ENCODE measurements at regions not wholly inside any gene's neighbourhood (a gene's known extent, or its start where the extent isn't known, plus 50 kb on each side); places are given as distances from the start of the nearest gene placed in this dataset.

GRCh38 chr14:71418532-71419245 lies 511.4 kb downstream of the PCNX1 start:
- no peak overlapping the region for H3K27ac ChIP-seq
- TF ChIP-seq, protein P1, sequence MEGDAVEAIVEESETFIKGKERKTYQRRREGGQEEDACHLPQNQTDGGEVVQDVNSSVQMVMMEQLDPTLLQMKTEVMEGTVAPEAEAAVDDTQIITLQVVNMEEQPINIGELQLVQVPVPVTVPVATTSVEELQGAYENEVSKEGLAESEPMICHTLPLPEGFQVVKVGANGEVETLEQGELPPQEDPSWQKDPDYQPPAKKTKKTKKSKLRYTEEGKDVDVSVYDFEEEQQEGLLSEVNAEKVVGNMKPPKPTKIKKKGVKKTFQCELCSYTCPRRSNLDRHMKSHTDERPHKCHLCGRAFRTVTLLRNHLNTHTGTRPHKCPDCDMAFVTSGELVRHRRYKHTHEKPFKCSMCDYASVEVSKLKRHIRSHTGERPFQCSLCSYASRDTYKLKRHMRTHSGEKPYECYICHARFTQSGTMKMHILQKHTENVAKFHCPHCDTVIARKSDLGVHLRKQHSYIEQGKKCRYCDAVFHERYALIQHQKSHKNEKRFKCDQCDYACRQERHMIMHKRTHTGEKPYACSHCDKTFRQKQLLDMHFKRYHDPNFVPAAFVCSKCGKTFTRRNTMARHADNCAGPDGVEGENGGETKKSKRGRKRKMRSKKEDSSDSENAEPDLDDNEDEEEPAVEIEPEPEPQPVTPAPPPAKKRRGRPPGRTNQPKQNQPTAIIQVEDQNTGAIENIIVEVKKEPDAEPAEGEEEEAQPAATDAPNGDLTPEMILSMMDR (conservative IDR thresholded peaks at IDR 0.05) = no peak

- TF ChIP-seq, protein P1 (conservative IDR thresholded peaks at IDR 0.05) = no peak
- no peak overlapping the region for H3K27ac ChIP-seq
These were observed 508.7 kb upstream of the RGS6 start for GRCh38 chr14:71423481-71423880.

DNA sequence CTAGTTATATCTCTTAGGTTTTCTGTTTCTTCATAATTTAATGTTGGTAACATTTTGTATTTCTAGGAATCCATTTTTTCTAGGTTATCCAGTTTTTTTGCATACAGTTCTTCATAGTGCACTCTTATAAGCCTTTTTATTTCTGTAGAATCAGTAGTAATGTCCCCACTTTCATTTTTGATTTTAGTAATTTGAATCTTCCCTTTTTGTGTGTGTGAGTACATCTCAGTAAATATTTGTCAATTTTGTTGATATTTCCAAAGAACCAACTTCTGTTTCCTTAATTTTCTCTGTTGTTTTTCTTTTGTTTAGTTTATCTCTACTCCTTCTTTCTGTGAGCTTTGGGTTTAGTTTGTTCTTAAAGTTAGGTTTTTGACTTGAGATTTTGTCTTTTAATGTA lies 507.3 kb upstream of the RGS6 start:
- TF ChIP-seq, protein P1 (conservative IDR thresholded peaks at IDR 0.05) = no peak

DNA sequence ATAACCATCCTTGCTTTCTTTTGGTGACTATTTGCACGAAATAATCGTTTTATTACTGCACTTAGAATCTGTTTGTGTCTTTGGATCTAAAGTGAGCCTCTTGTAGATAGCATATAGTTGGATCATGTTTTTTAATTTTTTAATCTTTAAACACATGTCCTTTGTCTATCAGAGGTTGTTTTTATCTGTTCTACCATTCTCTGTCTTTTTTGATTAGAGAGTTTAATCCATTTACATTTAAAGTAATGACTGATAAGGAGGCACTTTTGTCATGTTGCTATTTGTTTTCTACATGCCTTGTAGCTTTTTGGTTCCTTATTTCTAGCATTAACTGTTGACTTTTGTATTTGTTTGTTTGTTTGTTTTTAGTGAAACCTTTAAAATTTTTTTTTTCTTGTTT lies 506.2 kb upstream of the RGS6 start:
- TF ChIP-seq, protein P1 (conservative IDR thresholded peaks at IDR 0.05) = no peak
- no peak overlapping the region for H3K27ac ChIP-seq

More for the DNA sequence above, 507.3 kb upstream of the RGS6 start:
- H3K27ac ChIP-seq = no peak overlapping the region

GRCh38 chr14:71429902-71430301 lies 502.3 kb upstream of the RGS6 start:
- no peak overlapping the region for H3K27ac ChIP-seq

DNA sequence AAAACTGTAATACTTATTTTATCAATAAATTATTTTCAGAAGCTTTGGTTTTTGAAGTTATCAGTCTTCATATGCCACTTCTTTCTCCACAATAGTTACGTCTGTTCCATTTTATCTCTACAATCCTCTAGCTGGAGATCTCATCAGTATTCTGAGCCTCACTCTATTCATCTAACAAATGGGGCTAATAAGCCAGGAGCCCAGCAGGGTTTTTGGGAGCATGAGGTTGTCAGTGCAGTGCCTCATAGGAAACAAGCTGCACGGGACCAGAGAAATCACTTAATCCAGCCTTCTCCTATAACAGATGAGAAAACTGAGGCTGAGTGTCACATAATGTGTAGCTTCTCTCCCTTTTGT lies 501.9 kb upstream of the RGS6 start:
- TF ChIP-seq, protein P1 (conservative IDR thresholded peaks at IDR 0.05) = no peak
- H3K27ac ChIP-seq = no peak overlapping the region

More at GRCh38 chr14:71429902-71430301, 502.3 kb upstream of the RGS6 start:
- TF ChIP-seq, protein P1 (conservative IDR thresholded peaks at IDR 0.05) = no peak

- no peak overlapping the region for H3K27ac ChIP-seq
- TF ChIP-seq, protein P1 (conservative IDR thresholded peaks at IDR 0.05) = no peak
These were observed 501.4 kb upstream of the RGS6 start for GRCh38 chr14:71430678-71431376.
